ENCODE measurements at regions not wholly inside any gene's neighbourhood (a gene's known extent, or its start where the extent isn't known, plus 50 kb on each side); places are given as distances from the start of the nearest gene placed in this dataset.

DNA sequence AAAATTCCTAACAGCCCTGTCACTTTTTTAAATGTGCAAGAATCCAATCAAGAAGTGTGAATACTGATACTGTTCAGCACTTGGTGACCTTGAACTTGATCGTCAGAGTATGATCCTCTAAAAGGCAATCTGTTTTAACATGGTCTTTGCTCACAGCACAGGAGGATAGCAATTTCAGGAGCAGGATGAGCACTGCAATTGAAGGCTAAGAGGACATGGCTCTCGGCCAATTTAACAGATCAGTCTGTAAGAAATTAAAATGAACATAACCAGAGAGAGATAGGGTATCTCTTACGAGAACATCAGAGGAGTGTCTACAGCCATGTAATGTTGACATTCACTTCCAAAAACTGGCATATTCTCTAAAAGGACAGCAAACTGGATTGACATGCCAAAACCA, 243.1 kb downstream of the LTN1 start:
- DNase-seq: no peak

GRCh38 chr21:28747464-28747863, 245.2 kb downstream of the LTN1 start:
- no peak for DNase-seq

- no peak for DNase-seq
Observed at GRCh38 chr21:28746166-28746565, 246.5 kb downstream of the LTN1 start.

DNA sequence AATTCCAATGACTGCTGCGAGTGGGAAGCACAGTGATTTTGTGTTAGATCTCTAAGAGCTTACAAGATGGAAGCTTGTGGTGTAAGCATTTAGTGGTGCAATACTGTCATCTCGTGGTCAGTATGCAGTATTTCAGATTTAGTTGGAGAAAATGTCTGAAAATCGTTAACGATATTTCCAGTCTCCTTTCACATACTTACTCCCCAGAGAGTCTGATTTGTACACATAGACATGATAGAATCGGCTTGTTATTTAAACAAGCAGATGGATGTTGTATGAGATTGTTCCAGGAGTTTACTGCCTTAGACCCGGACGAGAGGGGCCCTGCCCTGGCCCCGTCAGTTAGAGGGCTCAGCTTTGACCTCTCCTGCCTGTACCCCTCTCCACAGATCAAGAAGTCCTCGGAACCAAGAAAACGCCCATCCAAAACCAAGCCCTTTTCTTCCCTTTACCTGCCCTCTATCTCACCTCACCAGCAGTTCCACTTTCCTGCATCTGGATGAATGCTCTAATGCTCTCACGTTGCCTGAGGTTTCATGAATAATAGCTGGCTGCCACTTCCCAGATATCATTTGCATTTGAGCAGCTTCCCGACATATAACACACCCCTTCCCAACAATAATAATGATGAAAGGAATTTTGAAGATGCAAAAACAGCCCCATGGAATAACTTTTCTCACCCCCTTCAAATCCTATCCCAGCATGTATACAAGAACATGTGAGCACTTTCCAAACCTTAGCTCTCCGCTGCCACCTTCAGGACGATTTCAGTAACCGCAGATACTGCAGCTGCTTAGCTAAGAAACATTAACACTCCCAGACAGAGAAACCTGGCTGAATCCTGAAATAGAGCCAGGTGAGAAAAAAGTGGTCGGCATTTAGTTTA, 247.3 kb downstream of the LTN1 start:
- peak; percentile 87 for DNase-seq

DNA sequence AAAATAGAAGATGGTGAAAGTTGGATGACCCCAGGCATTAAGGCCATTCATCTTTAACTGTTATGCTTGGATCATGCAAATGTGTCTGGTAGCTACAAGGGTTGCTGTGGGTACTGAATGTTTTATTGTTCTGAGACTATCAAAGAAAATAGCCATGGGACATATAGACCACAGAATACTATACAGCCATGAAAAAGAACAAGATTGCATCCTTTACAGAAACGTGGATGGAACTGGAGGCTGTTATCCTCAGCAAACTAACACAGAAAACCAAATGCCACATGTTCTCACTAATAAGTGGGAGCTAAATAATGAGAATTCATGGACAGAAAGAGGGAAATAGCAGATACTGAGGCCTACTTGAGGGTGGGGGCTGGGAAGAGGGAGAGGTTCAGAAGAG, 249.0 kb downstream of the LTN1 start:
- DNase-seq: no peak

DNA sequence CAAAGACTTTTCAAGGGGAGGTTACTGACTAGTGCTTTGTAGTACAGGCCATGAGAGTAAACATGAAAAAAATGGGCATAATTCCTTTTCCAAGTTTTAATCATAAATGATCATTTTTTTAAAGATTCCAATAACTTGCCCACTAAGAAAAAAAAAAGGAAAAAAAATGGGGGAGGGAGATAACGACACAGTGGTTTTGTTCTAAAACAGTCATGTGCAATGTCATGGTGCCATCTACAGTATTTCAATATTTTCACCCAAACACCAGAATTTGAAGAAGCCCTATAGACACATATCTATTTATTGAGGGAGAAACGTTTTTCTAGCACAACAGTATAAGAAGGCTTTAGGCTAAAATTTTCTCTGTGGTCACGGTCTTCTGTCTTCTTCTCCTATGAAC, 250.2 kb downstream of the LTN1 start:
- DNase-seq: peak; percentile 49

DNA sequence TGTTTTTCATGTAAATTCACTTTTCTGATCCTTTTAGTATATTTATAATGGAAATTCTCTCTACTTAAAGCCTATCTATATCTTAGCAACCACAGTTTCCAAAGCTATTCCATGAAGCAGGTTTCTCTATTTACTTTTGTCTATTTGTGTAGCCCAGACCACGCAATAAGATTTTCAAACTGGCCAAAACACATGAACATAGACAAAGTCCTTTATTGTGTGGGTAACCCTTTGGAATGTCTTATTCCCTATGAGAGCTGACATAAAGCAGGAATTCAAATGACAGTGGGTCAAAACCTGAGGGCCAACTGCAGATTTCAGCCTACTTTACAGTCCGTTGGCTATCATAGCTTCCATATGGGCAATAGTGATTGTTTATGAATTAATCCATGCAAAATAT, 252.6 kb downstream of the LTN1 start:
- no peak for DNase-seq

- DNase-seq: no peak
Observed at GRCh38 chr21:28738882-28739281, 253.8 kb downstream of the LTN1 start.

- no peak for DNase-seq
Observed at GRCh38 chr21:28738420-28738704, 254.3 kb downstream of the LTN1 start.

DNA sequence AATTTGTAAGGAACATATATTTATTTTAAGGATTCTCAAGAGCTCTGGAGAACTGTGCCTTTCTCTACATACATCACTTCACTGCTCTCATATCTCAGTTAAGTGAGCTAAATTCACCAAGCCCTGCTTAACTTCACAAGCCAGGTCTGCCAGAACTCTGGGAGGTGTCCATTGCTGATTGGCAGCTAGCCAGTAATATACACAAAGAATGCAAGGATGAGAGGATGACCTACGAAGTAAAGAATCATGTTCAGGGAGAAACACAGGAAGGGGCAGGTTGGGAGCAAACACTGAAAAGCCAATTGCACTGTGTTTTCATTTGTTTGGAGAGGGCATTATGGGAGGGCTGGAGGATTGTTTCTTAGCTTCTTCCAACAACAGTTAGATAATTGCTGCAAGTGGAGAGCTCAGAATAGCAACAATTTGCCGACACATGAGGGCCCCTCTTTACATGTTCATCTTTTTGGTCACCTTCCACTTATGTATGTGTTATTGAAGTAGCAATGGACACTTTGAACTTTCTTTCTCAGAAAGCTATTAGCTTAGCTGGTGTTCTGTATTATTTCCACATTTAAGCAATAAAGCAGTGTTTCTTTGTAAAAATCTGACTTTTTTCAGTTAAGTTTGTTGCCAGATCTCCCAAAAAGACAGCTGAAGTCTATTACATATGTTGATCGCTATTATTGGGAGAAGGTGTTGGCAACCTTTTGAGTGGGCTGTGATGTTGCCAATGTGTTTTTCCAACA, 254.8 kb downstream of the LTN1 start:
- DNase-seq: peak; percentile 40

- DNase-seq: no peak
Observed at GRCh38 chr21:28734522-28735175, 258.0 kb downstream of the LTN1 start.

GRCh38 chr21:28731700-28732321, 260.9 kb downstream of the LTN1 start:
- DNase-seq: no peak

GRCh38 chr21:28729887-28730286, 262.8 kb downstream of the LTN1 start:
- DNase-seq: no peak

DNA sequence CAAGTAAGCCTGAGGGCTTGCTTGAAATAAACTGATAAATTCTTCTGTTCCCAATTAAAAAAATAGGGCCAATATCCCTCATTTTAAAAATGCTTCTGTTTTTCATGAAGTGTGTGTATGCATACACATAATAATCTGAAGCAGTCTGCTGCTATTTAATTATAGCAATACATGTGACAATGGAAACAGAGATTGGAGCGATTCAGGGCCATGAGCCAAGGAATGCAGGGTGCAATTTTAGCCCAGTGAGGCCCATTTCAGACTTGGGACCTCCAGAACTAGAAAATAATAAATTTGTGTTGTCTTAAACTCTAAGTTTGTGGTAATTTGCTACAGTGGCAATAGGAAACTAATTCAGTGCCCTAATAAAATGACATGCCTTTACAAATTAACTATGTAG, 264.9 kb downstream of the LTN1 start:
- no peak for DNase-seq

DNA sequence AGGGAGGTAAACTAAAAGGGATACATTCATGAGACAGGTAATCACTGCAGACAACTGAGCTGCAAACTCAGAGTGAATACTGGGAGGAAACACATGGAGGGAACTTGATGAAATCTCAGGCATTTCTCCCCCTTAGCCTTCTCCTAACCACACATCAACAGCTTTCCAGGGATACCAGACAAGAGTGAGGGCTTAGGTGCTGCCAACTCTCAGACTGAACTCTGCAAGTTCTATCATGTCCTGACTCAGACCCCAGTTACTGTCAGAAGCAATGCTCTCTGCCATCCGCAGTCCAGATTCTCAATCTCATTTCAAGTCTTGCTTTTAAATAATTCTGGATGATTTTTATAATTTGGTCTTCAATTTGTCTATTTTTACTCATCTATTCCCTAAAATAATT, 267.3 kb downstream of the LTN1 start:
- no peak for DNase-seq

GRCh38 chr21:28723646-28724045, 269.0 kb downstream of the LTN1 start:
- DNase-seq: no peak

GRCh38 chr21:28719723-28720122, 273.0 kb downstream of the LTN1 start:
- DNase-seq: no peak

DNA sequence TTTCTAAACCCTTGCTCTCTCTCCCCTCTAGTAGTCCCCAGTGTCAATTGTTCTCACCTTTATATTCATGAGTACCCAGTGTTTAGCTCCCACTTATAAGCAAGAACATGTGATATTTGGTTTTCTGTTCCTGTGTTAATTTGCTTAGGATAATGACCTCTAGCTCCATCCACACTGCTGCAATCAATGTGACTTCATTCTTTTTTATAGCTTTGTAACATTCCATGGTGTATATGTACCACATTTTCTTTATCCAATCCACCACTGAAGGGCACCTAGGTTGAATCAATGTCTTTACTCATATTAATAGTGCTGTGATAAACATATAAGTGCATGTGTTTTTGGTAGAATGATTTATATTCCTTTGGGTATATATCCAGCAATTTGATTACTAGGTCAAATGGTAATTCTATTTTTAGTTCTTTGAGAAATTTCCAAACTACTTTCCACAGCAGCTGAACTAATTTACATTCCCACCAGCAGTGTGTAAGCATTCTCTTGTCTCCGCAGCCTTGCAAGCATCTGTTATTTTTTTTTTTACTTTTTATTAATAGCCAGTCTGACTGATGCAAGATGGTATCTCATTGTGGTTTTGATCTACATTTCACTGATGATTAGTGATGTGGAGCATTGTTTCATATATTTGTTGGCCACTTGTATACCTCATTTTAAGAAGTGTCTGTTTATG, 277.8 kb downstream of the LTN1 start:
- no peak for DNase-seq

- DNase-seq: no peak
Observed at GRCh38 chr21:28712411-28712810, 280.3 kb downstream of the LTN1 start.

DNA sequence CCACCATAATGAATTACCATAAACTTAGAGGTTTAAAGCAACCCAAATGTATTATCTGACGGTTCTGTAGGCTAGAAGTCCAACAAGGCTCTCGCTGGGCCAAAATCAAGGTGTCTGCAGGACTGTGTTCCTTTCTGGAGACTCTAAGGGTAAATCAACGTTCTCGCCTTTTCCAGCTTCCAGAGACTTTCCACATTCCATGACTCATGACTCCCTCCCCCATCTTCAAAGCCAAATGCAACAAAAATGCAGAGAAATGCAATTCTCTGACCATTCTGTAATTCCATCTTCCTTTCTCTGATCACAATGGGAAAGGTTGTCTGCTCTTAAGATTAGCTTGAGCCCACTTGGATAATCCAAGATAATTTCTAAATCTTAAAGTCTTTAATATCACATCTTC, 287.1 kb downstream of the LTN1 start:
- no peak for DNase-seq

DNA sequence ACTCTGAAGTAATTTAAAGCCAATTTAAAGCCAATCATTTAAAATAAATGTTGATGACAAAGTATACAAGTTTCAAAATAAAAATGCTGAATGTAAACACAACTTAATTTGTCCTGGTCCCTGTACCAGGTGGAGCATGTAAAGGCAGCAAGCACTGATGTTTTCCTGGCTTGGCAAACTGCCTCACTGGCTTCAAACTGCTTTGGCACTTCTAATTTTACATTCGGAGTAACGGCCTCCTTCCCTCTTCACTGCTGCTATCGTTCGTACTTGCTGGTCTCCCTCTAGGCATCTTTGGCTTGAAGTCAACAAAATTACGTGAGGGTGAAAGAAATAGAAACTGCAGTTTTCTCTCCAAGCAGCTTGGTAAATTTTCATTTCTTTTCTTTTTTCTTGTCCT, 287.9 kb downstream of the LTN1 start:
- DNase-seq: no peak

GRCh38 chr21:28703861-28704260, 288.8 kb downstream of the LTN1 start:
- no peak for DNase-seq
